Anterior cingulate cortex (tissue), 58 donors: ENCODE measurements at regions not wholly inside any gene's neighbourhood (a gene's known extent, or its start where the extent isn't known, plus 50 kb on each side); places are given as distances from the start of the nearest gene placed in this dataset.

ENCODE experiments used
- DNase-seq, 58 donors: peaks; one replicate each; lab custom pipeline; 2025; lab: John Stamatoyannopoulos, UW

DNA sequence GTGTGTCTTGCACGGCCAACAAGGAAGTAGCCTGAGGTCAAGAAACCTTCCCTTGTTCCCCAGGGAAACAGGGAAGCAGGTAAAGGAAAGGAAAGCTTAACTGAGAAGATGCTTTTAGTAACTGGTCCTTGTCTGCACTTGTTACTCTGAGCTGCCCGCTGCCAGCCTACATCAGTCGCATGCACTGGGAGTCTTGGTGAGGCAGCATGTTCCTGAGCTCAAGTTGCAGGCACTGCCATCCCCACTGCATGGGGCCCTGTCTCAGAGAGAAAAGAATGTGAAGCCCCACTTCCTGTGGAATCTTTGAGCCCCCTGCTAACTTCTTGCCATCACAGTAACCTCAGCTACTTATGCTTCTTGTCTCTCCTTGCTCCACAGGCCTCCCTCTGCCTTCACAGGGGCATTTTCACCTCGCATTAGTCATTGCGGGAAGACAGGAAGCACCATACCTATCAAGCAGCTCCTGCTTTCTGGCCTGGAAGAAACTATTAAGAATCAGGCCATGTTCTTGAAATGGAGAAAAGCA, 344.1 kb upstream of the ADAMTSL1 start:
- DNase-seq: no peak

DNA sequence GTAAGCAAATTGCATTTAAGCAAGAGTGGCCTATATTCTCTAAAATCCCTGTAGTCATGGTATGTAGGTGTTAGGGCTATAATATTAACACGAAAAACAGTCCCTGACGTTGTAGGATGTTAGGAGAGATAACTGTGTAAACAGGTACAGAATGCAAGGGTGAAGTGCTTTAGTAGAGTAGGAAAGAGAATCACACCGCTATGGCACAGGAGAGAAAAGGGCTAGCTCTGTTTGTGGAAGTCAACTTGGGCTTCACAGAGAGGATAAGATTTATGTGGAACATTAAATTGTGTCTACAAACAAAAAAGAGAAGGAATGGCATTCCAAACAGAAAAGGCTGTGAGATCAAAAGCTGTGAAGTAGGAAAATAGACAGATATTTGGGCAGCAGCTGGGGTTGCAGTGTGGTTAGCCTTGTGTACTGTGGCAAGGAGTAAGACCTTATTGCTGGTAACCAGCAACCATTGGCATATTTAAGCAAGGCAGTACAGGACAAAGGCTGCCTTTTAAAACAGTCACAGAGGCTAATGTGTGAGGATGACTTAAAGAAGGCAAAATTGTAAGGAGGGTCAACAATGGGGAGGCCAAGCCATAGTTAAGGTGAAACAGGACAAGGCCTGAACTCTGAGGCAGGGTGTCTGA, 337.5 kb upstream of the ADAMTSL1 start:
- DNase-seq: no peak

DNA sequence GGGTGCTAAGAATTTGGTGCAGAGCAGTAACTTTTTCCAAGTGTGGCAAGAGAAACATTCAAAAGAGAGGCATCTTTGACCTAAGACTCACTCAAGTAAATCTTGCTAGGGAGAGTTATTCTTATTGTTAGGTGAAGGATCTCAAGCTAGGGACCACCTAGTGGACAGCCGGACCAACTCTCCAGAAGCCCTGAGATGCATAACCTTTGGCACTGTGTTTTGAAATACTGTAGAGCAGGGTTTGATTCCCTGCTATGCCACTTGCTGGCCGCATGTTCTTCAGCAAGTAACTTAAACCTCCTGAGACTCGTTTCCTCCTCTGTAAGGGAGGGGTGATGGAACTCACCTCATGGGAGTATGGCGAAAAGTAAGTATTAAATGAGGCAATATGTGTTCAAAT, 336.1 kb upstream of the ADAMTSL1 start:
- DNase-seq: no peak

DNA sequence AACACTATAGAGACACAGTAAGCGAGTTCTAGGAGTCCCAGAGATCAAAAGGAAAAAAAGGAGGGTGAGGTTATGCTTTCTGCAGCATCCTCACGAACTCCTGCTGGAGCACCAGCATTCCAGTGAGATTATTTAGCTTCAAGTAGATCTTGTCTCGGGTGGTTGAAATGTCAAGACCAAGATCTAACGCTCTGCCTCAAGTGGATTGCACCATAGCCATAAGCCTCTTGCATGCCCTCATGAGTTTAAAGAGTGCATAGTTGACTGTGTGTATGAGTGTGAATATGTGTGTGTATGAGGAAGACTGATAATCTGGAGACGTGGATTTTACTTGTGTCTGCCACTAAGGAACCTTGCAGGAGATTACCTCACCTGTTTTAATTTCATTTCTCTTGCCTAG, 335.3 kb upstream of the ADAMTSL1 start:
- no peak for DNase-seq

DNA sequence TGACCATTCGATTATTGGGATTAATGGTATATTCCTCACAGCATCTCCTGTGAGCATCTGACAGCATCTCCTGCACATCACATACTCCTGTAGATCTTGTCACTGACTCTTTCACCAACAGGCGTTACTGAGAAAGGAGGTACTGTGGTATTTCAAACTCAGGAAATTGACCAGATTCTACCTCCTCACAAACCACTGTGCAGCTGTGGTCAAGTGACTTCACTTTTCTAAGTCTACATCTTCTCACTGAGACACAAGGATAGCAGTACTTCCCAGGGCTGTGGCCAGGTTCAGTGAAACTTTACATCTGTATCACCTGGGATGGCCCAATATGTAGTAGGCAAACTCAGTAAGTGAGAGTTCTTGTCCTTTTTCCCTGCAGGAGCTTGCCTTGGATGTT, 332.3 kb upstream of the ADAMTSL1 start:
- DNase-seq: no peak

DNA sequence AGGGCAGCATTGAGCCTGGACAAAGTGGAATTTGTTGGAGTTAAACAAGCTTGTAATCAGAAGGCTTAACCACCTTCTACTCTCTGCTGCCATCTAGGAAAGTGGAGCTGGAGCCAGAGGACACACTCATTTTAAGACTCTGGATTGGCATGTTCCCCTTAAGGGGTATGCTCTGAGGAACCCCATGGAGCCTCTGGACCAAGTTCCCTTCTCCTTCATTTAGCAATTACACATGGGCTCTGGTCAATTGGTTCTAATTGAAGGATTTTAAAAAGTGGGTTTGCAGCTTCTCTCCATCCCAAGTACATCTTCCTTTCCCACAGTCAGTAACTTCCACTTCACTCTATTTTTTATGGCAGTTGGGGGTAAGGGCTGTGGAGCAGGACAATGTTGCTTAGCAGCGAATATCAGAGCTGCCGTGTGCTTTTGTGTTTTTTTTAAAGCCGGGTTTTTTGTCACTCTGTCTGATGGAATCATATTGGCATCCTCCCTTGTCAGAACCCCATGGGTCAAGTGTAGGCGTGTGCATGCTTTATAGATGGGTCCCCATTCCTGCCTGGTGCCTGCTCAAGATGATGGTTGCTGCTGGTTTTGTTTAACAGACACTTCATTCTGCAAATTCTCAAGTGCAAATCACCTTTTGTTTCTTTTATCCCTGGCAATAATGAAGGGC, 330.7 kb upstream of the ADAMTSL1 start:
- DNase-seq: peak in 1 of 58 donors; percentile 1

DNA sequence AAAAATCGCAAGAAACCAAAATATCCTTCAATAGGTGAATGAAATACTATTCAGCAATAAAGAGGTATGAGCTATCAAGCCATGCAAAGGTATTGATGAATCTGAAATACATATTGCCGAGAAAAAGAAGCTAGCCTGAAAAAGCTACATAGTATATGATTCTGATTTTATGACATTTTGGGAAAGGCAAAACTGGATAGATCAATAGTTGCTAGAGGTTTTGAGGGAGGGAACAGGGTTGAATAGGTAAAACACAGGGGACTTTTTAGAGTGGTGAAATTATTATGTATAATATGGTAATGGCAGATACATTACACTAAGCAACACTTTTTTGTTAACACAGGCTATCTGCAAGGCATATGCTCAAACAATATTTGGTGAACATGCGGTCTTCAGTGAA, 327.6 kb upstream of the ADAMTSL1 start:
- no peak for DNase-seq

DNA sequence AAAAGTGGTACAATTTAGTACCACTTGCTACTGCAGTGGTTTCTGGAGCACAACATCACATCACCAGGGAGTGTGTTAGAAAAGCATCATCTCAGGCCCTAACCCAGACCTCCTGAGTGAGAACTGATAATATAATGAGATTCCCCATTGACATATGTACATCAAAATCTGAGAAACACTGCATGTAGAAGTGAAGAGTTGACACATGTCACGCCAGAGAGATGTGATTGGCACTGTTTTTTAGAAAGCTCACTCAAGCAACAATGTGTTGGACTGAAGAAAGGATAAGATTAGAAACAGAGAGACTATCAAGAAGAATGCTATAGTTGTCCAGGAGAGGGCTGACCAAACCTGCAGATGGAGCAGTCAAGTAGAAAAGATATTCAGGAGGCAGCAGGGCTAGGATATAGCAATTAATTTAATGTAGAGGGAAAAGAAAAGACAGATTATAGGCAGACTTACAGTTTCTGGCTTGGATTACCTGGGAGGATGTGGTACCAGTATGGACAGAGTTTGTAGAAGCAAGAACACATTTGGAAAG, 324.4 kb upstream of the ADAMTSL1 start:
- DNase-seq: no peak

DNA sequence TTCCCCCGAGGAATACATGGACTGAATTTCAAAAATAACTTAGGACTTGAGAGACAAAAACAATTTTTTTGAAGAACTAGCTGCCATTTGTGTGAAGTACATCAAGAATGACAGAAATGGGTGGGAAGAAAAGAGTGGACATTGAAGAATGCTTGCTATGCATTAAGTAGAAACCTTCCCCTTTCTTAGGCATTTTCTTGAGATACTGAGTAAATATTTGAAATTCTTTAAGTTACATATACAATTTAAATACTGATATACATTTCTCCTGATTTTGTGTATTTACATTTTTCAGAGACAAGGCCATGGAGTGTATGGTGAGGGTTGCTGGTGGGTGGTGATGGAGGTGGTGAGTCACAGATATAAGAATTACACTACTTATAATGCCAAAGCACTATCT, 319.3 kb upstream of the ADAMTSL1 start:
- no peak for DNase-seq

DNA sequence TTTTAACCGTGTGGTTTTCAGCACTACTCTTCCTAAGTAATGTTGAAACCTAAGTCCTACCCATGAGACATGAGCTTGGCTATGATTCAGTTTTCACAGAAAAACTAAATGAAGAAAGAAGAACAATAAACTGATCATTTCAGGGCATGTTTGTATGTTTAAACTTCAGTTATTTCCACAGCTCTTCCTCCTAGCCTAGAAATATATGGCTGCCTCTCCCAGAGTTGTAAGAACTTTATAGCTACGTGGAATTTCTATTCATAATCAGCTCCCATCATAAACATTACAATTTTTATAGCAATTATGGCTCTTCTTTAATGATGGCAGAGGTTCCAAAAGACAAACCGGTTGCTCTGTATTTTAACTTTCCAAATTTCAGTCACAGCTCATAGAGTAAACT, 314.7 kb upstream of the ADAMTSL1 start:
- no peak for DNase-seq

DNA sequence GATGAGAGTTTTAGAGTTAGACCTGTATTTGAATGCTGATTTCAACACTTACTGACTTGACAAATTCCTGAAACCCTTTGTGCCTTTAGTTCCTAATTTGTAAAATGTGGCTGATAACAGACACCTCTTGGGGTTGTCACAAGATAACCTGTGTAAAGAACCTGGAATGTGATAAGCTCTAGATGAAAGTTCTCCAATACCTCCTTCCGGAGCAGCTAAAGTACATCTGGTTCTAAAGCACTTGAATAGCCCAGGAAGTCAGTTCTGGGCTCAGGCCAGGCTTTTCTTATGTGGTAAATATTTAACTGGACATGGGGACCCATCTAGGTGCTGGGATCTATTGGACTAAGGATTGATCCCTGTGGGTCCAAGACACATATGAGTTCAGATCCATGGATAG, 310.8 kb upstream of the ADAMTSL1 start:
- DNase-seq: no peak

DNA sequence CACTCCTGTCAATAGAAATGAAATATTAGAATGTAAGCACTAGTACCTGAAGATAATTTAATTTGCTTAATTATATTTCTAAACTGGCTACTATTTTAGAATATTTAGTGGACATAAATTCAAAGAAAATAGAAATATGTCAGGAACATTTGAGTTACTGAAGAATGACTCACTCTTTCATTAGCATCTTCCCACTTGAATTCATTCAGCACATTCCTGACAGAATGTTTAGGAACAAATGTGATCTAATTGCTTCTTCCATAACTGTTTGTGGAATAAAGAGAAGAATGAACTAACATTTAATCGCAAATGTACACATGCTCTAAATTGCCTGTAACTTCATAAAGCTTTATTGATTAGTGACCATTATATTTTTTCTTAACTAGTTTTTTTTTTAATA, 306.2 kb upstream of the ADAMTSL1 start:
- no peak for DNase-seq

DNA sequence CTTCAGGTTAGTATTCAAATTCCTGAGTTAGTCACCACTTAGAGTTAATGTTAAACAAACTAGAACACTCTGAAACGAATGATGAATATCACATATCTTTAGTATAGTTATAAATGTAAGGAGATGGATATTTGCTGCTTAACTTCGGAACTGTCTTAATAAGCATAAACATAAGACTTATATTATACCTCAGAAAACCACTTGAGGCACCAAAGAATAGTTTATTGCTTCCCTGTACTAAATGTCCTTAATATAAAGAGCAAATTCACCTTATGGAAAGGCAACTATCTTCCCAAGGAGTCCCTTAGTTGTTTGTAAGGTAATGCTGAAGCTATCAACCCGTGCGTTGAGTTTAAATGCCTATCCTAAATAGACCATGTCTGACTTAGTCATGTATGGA, 300.0 kb upstream of the ADAMTSL1 start:
- DNase-seq: no peak

DNA sequence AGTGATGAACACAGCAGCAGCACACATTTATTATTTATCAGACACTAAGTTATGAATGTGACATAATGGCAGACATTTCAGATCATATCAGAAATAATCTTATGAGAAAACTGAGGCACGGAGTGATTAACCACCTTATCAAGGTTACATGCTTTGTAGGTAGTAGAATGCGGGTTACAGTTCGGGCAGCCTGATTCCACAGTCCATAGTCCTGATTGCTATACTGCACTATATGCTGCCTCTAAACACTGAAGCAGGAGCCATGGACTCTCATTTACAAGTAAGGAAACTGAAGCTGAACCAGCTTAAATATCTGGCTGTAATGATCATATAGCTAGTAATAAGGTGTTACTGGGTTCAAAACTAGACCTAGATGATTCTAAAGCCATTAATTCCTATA, 291.3 kb upstream of the ADAMTSL1 start:
- no peak for DNase-seq

DNA sequence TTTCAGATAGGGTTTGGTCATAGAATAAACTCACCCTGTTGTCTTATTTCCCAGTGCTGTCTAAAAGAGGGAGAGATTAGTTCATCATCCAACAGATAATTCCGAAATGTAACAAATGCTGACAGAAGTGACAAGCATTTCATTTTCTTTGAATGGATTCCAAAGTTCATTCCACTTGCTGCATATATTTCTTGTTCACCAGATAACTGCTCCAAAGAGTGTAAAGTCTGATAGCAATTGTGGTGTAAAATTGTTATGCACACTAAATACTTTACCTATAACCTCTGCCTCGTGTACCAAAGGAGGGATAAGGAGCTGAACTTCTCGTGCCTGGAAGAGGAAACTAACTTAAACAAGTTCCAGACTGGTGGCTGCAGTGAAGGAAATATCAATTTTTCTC, 290.0 kb upstream of the ADAMTSL1 start:
- no peak for DNase-seq

DNA sequence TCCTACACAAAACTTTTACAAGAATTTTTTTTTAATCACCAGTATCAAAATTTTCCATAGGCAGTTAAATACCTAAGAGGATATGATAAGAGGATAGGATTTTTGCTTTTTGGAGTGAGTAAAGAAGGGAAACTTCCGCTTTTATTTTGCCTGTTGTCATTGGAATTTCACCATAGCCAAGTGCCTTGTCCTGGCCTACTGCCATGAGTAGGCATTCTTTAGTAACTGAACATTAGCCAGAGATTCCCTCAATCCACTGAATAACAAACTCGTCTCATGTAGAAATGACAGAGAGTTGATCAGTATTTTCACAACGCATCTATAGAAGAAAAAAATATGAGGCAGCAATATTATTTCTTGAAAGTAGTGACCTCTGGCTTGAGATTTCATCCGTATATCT, 289.6 kb upstream of the ADAMTSL1 start:
- DNase-seq: no peak

DNA sequence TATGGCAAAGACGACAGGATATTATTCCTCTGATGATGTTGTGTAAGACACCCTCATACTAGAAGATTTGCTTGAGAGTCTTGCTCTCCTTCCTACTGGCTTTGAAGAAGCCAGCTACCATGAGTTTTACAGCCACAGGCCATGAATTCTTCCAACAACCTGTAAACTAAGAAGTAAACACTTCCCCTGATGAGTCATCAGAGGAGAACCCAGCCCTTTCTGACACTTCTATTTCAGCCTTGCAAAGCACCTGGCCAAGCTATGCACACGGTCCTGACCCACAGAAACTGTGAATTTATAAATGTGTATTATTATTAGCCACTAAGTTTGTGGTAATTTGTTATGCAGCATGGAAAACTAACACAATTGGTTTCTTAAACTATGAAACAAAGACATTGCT, 288.8 kb upstream of the ADAMTSL1 start:
- DNase-seq: no peak

DNA sequence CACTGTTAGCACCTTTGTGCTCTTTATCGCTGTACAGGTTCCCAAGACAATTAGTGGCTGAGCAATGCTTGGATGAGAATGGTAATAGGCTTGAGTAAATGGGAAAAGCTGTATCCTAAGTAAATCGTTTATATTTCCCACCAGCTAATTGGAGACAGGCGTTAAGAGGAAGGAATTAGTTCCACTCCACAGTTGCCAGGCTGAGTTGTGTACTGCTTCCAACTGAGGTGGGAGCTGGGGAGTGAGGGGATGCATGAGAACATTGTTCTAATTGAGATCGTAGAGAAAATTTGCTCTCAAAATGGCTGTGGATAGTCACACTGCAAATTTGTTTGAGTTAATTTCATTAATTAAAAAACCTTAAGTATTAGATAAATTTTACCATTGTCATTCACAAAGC, 285.0 kb upstream of the ADAMTSL1 start:
- no peak for DNase-seq

DNA sequence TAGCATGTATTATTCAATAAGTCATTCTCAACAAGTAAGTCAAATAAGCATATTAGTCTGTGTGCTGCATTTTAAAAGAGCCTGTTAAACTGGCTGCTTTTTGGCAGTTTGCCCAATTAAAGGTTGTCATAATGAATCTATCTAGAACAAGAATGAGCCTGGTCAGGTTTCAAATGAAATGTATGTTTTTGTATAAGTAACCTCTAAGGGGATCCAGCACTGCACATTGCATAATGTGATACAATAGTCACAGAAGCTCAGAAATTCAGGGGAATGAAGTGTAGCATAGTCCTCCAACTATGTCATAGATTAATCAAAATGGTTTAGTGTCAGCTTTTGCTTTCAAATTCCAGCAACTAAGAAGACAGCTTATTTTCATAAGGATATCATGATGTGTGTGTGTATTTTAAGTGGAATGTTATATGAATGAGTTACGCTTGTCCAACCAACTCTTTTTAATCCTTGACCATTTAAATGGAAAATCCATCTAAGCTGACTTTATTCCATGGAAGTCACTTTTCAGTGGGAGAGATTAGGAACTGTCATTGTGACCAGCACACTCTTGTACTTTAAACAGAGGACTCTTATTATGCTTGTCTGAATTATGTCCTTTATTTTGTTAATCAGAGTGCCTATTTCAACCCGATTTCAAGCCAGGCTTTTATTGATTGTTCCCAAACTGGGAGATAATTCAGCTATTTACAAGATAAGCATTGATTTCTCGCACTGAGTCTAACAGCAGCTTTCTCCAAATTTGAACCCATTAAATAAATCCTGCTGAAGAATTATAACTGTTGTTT, 283.9 kb upstream of the ADAMTSL1 start:
- DNase-seq: no peak

DNA sequence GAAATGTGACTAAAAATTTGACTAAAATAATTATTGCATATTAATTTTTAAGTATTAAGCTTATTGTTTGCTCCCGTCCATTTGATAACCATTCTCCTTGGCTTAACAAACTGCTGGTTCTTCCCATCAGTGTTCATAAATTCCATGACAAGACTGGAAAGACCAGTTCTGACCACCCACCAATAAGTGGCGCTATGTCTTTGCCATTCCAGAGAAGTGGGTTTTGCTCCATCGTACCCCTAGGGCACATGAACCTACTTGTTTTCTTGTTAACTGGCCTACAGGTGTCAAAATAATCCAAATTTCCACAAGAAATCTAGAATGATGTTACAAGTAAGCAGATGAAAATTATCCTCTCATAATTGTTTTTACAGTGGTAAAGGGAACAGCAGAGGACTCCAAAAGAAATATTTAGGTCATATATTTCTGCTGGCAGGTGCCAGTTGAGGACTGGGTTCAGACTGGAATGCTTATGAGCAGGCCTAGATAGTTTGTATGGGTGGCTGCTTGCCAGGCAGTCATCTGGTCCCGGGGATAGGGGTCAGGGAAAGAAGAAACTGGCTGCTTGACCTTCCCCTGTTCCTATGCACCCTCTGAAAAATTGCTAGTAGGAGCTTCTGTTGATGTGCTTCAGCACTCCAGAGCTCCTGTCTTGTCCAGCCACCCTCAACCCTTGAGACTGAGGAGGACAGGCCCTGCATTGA, 283.1 kb upstream of the ADAMTSL1 start:
- DNase-seq: no peak

DNA sequence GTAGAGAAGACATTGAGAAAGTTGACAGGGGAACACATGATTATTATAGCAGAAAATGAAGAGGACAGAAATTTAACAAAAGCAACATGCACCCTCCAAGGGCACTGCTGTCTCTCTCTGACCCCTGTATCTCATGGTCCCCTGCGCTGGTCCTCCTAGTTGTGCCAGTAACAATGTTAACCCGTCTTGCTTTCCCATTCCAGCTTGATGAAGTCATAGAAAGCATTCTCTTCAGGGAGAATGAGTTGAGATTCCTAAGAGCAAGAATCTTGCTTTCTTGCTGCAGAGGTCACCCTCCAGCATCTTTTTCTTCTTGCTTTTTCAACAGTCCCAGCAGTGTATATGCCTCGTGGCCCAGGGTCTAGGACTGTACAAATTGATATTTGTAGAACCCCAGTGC, 279.6 kb upstream of the ADAMTSL1 start:
- DNase-seq: no peak
